Uterus (tissue), 3 donors: ENCODE measurements at regions not wholly inside any gene's neighbourhood (a gene's known extent, or its start where the extent isn't known, plus 50 kb on each side); places are given as distances from the start of the nearest gene placed in this dataset.
"Not testable (repeated sequence)": the region's sequence is repeated elsewhere in the genome, so short reads cannot be mapped to it uniquely, and the experiment has no call there.

Source experiments
- DNase-seq, 2 donors: peaks; one replicate each; pipeline ENCODE4 v3.0.0-alpha.2; 2019 to 2020
- H3K27ac ChIP-seq, 2 donors: fragments of 200-600 bp; sonication (generic); 1 replicate in 1 of 2; 2 replicates in 1 of 2; pipeline ENCODE4 v1.5.1; 2016 to 2018
- H3K27me3 ChIP-seq, 2 donors: fragments of 200-600 bp; sonication (generic); one replicate each; pipeline ENCODE4 v1.5.1; 2018 to 2019; ENCODE audit warnings: control low read depth in 1 of 2
- H3K36me3 ChIP-seq, 2 donors: fragments of 200-600 bp; sonication (generic); one replicate each; pipeline ENCODE4 v1.5.1; 2019; ENCODE audit warnings: control low read depth in 1 of 2
- H3K4me1 ChIP-seq, 2 donors: fragments of 200-600 bp; sonication (generic); one replicate each; pipeline ENCODE4 v1.5.1; 2018 to 2019; ENCODE audit warnings: control low read depth in 1 of 2
- H3K4me3 ChIP-seq, 2 donors: fragments of 200-600 bp; sonication (generic); 1 replicate in 1 of 2; 2 replicates in 1 of 2; pipeline ENCODE4 v1.5.1; 2018 to 2019; ENCODE audit warnings: mild to moderate bottlenecking in 1 of 2
- H3K9me3 ChIP-seq, 2 donors: fragments of 200-600 bp; sonication (generic); one replicate each; pipeline ENCODE4 v1.5.1; 2019; ENCODE audit warnings: control low read depth in 1 of 2
- POLR2A ChIP-seq, 2 donors: fragments of 450-650 bp; IDR thresholded peaks; one replicate each; pipeline ENCODE4 v1.6.1; 2016; ENCODE audit warnings: antibody characterized with exemption in 2 of 2, mild to moderate bottlenecking in 1 of 2, moderate library complexity in 1 of 2
- intact Hi-C: fragments of 100-400 bp; cut with DNase I; formaldehyde crosslinking; loops from one replicate; pipeline ENCODE4 v1.15.1; 2023; ENCODE audit warnings: low total_unique reads
- TF ChIP-seq, protein P1 (sequence below), 4 experiments: fragments of 200-600 bp in 2 of 4; fragments of 450-650 bp in 2 of 4; sonication (generic) in 2 of 4; IDR thresholded peaks; one replicate each; pipeline ENCODE4 v1.5.1; 2016 to 2019; ENCODE audit warnings: antibody characterized with exemption in 4 of 4, mild to moderate bottlenecking in 2 of 4, moderate library complexity in 1 of 4
- donor health status: DM: yes; HTN: yes; CAD: no.

- Histone ChIP-seq H3K27me3 (no peaks in the 10 kb centered on the region), H3K9me3 (no peaks in the 10 kb centered on the region), H3K4me3 (no peak overlapping the region), H3K27ac (no peak overlapping the region), H3K4me1 (no peaks in the 10 kb centered on the region), H3K36me3 (no peaks in the 10 kb centered on the region)
- no peak for DNase-seq
- intact Hi-C loops = no loop called here
- TF ChIP-seq, protein P1, sequence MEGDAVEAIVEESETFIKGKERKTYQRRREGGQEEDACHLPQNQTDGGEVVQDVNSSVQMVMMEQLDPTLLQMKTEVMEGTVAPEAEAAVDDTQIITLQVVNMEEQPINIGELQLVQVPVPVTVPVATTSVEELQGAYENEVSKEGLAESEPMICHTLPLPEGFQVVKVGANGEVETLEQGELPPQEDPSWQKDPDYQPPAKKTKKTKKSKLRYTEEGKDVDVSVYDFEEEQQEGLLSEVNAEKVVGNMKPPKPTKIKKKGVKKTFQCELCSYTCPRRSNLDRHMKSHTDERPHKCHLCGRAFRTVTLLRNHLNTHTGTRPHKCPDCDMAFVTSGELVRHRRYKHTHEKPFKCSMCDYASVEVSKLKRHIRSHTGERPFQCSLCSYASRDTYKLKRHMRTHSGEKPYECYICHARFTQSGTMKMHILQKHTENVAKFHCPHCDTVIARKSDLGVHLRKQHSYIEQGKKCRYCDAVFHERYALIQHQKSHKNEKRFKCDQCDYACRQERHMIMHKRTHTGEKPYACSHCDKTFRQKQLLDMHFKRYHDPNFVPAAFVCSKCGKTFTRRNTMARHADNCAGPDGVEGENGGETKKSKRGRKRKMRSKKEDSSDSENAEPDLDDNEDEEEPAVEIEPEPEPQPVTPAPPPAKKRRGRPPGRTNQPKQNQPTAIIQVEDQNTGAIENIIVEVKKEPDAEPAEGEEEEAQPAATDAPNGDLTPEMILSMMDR (IDR thresholded peaks at IDR 0.05) = no peak
- no peak for TF ChIP-seq POLR2A (IDR thresholded peaks at IDR 0.05)
Measured at GRCh38 chr14:28157289-28157869, 609.2 kb upstream of the FOXG1 start.

GRCh38 chr14:28157887-28158791, 608.4 kb upstream of the FOXG1 start:
- Histone ChIP-seq H3K4me1 (no peaks in the 10 kb centered on the region), H3K4me3 (no peak overlapping the region), H3K9me3 (no peaks in the 10 kb centered on the region), H3K27me3 (no peaks in the 10 kb centered on the region), H3K27ac (no peak overlapping the region), H3K36me3 (no peaks in the 10 kb centered on the region)
- intact Hi-C loops = no loop called here
- TF ChIP-seq, protein P1 (IDR thresholded peaks at IDR 0.05) = no peak
- TF ChIP-seq POLR2A (IDR thresholded peaks at IDR 0.05) = no peak
- DNase-seq = no peak

DNA sequence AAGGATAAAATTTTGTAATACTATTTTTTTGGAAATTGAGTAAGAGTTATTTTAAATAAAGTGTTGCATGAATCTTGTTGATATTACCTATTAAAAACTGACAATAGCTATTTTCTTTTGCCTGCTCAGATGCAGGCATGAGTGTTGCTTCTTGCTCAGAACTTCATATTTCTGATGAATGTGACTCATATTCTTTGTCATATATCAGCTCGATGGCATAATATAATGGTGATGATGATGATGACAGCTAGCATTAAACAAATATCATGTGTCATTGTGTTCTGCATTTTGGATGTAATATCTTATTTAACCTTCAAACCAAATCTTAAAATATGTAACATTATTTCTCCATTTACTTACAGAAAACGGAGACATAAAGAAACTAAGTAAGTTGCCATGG, 605.5 kb upstream of the FOXG1 start:
- Histone ChIP-seq H3K4me3 (no peak overlapping the region), H3K4me1 (no peaks in the 10 kb centered on the region), H3K9me3 (no peaks in the 10 kb centered on the region), H3K27me3 (no peaks in the 10 kb centered on the region), H3K36me3 (no peaks in the 10 kb centered on the region), H3K27ac (no peak overlapping the region)
- TF ChIP-seq, protein P1 (IDR thresholded peaks at IDR 0.05) = no peak
- no peak for TF ChIP-seq POLR2A (IDR thresholded peaks at IDR 0.05)
- intact Hi-C loops = no loop called here
- DNase-seq = no peak

- no peak overlapping the region for H3K27ac ChIP-seq
- H3K4me3 ChIP-seq = no peak overlapping the region
- H3K27me3 ChIP-seq = no peaks in the 10 kb centered on the region
- no peak for DNase-seq
- TF ChIP-seq, protein P1 (IDR thresholded peaks at IDR 0.05) = no peak
- TF ChIP-seq POLR2A (IDR thresholded peaks at IDR 0.05) = no peak
- no peaks in the 10 kb centered on the region for H3K36me3 ChIP-seq
- no peaks in the 10 kb centered on the region for H3K4me1 ChIP-seq
- intact Hi-C loops = no loop called here
- H3K9me3 ChIP-seq = no peaks in the 10 kb centered on the region
Measured at GRCh38 chr14:28163233-28163632, 603.4 kb upstream of the FOXG1 start.

- H3K27me3 ChIP-seq = no peaks in the 10 kb centered on the region
- H3K4me3 ChIP-seq = no peak overlapping the region
- DNase-seq = no peak
- no peaks in the 10 kb centered on the region for H3K9me3 ChIP-seq
- no peaks in the 10 kb centered on the region for H3K4me1 ChIP-seq
- intact Hi-C loops = no loop called here
- TF ChIP-seq, protein P1 (IDR thresholded peaks at IDR 0.05) = no peak
- TF ChIP-seq POLR2A (IDR thresholded peaks at IDR 0.05) = no peak
- H3K27ac ChIP-seq = no peak overlapping the region
- H3K36me3 ChIP-seq = no peaks in the 10 kb centered on the region
Measured at GRCh38 chr14:28163897-28164296, 602.7 kb upstream of the FOXG1 start.

DNA sequence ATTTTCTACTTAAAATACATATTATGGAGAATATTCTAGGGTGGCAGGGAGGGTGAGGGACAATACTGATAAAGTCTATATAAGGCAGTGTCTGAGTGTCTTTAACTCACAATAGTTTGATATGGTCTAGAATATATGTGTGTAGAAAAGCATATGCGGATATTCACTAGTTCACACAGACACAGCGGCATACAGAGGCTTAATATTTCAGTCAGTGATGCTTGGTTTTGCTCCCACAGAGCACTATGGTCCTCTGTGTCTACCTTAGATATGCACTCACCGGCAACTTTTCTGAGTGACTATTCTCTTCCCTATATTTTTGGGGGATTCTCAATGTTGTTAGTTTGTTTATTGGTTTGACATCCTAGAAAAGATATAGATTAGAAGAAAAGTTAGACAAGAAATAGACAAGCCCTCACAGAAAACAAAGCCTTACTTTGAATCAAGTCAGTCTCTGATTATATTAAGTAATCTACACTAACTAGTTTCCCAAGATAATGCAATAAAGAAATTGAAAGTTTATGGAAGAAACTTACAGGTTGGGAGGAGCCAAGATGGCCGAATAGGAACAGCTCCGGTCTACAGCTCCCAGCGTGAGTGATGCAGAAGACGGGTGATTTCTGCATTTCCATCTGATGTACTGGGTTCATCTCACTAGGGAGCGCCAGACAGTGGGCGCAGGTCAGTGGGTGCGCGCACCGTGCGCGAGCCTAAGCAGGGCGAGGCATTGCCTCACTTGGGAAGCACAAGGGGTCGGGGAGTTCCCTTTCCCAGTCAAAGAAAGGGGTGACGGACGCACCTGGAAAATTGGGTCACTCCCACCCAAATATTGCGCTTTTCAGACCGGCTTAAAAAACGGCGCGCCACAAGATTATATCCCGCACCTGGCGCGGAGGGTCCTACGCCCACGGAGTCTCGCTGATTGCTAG, 578.4 kb upstream of the FOXG1 start:
- DNase-seq, H3K4me3 ChIP-seq, H3K9me3 ChIP-seq, H3K36me3 ChIP-seq, H3K27me3 ChIP-seq, intact Hi-C loops, H3K27ac ChIP-seq, H3K4me1 ChIP-seq: not testable (repeated sequence)
